Islet precursor cell (in vitro differentiated cells): ENCODE measurements at regions not wholly inside any gene's neighbourhood (a gene's known extent, or its start where the extent isn't known, plus 50 kb on each side); places are given as distances from the start of the nearest gene placed in this dataset.

Experiments used
- DNase-seq: peaks from one replicate; pipeline ENCODE4 v3.0.0-alpha.2; 2018

DNA sequence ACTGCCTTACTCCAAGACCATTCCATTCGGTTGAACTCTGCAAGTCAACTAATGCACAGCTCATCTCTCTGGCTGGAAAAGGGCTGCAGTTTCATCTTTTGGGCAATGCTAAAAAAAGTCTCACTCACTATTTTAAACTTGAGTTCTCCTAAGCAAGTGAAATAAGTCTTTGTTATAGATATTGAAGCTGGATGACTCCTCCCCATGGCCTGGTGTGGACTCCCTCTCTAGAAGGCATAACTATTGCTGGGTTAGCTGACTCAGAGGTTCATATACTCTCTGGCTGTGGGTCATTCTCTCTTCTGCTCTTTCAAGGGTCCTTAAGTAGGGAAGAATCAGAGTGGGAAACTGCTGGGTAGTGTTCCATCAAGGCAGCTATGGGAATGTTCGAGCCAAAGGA is 88.0 kb downstream of the XCL2 start:
- no peak for DNase-seq

DNA sequence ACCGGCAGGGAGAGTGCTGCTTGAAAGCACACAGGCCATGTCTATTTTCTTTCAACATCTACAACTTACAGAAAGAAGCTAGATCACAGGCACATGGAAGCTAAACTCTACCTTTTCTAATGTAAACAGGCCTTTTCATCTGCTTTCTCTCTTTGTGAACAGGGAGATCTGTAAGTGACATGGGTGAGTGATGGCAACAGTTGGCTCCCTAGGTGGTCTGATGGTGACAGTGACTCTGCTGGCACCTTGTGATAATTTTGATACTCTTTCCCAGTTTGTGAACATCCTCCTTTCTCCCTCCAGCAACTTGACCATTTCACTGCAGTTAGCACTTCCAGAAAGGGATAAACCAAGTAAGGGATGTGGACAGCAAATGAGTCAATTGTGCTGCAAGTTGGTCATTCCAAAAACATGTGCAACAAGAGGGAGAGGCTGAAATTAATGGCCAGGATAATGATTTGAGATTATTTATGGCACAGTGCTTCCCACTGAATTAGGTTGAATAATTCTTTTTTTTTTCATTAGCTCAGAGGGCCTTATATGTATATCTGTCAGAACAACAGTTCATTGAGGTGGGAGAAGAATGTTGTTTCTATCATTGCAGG is 89.5 kb downstream of the XCL2 start:
- DNase-seq, result no peak

DNA sequence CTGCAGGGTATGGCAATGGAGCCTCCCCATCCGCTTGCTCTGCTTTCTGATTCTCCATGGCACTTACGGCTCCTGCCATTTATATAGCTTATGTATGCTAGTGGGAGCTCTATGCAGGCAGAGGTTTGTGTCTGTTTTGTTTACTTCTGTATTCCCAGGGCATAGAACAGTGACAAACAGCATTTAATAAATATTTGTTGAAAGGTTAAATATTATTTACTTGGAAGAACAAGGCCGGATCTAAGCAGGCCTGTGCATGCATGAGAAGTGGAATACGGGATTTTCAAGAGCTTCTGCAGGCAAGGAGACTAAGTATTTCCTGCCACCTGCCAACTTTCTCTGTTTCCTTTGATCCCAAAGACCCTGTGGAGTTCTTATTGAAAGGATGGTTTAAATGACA is 90.7 kb downstream of the XCL2 start:
- DNase-seq, result no peak

DNA sequence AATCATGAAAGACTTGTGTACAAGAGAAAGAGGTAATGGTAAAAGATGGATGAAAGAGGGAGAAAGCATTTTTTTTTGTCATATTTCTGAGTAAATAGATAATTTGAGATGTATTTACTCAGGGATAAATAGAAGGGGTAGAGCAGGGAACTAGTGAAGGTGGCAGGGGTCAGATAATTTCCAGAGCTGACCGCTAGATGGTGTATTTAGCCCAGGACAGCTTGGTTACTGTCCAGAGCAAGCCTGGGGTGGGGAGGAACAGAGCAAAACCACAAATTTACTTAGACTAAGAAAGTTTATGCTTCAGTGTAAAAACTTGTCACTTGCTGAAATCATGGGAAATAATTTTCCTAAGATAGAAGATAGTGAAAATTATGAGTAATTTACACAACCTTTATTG is 91.5 kb downstream of the XCL2 start:
- no peak for DNase-seq

DNA sequence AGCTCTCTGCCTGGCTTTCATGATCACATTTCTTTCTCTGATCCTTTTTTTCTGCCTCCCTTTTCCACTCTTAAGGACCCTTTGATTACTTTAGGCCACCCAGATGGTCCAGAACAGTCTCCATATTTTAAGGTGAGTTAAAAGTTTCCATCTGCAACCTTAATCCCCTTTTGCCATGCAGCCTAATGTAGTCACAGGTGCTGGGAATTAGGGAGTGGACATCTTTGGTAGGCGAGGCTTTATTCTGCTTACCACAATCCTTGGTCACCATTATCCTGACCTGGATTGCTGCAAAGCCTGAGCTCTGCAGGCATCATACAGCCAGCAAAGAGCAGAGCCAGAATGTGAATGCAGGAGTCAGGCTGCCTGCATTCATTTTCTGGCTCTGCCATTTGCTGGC is 95.9 kb downstream of the XCL2 start:
- DNase-seq, result no peak

DNA sequence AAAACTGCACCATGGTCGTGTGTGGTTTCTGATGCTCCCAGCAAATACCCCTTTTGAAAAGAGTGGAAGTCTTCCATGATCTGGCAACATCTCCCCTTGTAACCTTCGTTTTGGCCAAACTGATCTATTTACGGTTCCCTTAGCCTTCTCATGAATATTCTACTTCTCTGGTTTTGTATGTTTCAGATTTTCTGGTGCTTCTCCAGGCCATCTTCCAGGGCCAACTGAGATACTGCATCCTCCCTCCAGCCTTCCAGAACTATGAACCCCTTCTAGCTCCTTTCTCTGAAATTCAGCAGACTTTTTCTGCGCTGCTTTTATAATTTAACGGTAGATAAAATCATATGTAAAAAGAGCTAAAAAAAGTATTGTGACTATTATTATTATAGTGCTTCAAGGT is 97.7 kb downstream of the XCL2 start:
- DNase-seq, result no peak

DNA sequence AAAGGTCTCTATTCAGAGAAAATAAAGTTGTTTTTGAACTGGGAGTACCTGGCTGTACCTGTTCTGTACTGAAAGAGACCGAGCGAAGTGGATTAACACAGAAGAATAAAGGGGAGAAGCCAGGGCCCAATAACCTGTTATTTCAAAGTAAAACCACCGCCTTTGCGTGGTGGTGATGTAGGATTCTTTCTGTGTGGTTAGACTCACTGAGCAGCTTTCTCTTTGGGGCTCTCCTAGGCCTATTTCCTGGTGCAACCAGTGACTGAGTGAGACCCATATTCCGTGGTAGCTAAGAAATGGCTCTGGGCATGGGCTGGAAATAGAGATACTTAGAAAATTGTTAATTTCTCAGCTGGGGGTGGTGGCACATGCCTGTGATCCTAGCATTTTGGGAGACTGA is 99.9 kb downstream of the XCL2 start:
- no peak for DNase-seq

DNA sequence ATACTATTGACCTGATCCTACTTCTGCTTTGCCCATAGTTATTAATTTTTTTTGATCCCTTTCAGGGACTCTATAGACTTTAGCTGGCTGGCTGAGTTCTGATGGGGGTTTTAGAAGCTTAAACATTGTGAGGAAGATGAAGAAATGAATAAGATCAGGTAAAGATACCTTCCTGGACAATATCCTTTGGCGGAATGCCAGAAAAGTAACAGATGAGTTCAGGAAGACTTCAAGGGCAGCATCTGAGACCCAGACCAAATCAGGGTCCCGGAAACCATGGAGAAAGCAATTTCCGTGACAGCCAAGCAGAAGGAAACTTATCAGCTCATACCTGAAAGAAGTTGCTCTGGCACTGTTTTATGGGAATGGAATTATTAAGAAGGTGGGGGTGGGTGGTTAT is 100.4 kb downstream of the XCL2 start:
- DNase-seq, result no peak

DNA sequence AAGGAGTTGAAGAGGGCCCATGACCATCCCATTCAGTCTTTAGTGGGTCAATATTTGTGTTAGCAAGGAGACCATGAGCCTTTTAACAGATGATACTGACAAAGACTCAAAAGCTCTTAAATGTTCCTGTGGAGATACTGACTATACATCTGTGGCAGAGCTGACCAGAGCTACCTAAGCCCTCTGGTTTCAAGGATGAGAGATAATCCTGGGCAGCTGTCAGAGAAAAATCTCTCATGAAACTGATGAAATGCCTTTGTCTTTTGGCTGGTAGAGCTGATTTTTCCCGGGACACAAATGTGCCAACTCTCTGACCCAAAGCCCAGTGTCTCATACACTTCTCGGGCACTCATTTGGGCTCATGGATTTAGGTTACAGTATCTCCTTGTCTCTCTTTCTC is 100.9 kb downstream of the XCL2 start:
- no peak for DNase-seq

DNA sequence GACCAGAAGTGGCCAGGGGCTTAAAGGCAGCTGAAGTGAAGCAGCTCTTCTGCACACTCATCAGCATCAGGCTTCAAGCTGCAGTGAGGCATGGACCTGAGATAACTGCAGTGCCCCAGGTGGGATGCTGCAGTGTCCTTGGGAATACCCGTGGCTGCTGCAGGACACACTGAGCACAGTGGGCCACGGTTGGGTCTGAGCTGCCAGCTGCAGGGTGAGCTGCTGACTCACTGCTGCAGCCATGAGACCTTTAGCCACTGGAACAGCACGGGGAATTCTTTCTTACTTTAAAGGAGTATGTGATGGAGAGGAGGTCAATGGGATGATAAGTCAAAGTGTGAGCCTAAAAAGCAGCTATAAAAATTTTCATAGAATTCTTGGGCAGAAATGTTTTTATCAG is 102.1 kb downstream of the XCL2 start:
- no peak for DNase-seq

DNA sequence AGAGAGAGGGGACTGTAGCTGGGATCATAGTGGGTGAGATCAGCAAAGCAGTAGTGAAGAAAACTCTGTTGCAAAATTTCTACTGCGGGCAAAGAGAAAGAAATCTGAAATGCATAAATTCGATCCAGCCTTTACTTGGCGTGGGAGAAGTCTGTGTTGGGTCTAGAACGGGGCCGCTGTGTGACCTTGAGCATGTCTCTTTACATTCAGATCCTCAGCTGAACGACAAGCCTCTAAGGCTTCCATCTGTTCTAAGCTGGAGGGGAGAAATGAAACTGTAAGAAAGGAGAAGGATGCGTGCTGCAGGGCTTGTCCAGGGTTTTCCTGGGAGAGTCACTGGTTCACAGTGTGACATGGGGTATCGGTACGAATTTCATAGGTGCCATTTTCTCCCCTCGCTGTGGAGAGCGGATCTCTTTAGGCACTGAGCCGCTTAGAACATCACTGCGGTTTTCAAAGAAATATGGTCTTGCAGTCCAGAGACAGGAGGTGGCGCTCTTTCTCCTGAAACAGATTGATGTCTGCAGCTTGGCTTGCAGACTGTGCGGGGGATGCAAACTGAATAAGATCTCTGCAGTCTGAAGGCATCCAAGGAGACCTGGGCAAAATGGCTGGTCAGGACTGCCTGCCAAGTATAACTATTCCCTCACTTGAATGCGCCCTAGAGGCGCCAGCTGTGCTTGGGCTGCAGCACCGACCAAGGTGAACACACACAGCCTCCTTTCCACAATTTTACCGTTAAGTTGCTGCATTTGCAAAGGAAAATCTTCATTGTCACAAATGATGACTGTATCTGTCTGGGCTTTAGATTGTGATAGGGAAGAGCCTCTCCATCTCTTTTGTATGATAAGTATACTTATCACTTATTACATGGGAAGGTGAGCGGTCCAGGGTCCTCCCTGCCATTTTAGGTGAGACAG is 104.1 kb downstream of the XCL2 start:
- DNase-seq, result peak; percentile 93

DNA sequence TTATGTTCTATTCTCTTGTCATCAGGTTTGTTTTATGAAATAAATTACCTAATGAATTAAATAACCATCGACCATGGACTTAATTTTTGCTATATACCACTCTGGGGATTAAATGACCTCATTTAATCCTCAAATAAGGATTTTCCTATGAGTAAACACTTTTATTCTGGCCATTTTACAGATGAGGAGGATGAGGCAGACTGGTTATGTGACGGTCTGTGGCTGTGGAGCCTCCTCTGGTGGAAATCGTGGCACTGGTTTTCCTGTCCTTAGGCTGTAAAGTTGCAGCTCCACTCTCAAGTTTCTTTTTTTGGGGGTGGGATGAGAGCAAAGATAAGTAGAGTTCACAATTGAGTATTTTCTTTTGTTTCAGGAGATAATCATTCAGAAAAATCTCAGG is 105.2 kb downstream of the XCL2 start:
- DNase-seq, result no peak

DNA sequence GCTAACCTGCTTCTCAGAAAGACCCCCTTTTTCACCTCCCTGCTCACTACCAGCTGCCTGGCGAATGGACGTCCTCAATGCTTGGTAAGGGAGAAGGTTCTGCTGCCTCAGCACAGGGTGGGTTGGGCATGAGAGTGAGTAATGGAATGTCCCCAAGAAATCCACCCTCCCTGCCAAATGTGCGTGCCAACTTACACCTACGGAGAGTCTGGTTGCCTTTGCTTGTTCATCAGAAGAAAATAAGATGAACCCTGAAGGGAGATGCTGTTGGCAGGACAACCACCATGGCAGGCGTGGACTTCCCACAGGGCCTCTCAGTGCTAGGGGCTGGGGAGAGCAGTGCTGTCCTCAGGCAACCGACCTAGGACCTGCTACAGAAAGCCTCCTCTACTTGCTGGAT is 106.0 kb downstream of the XCL2 start:
- peak; percentile 41 for DNase-seq

DNA sequence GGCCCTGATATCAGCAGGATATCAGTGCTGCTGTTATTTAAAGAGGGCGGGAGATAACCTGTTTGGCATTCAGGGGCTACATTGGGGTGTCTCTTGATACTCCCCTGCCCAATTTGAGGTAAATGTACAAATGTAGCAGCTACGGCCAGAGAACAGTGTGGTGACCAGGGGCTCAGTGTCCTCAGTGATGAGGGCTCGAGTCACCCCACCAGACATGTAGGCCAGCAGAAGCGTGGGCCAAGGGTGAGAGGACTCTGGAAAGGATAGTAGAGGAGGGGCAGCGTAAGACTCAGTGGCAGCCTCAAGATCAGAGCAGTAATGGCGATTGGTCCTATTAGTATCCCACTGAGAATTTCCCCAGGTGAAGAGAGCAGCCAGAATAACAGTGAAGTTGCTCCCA is 108.4 kb downstream of the XCL2 start:
- peak; percentile 22 for DNase-seq

DNA sequence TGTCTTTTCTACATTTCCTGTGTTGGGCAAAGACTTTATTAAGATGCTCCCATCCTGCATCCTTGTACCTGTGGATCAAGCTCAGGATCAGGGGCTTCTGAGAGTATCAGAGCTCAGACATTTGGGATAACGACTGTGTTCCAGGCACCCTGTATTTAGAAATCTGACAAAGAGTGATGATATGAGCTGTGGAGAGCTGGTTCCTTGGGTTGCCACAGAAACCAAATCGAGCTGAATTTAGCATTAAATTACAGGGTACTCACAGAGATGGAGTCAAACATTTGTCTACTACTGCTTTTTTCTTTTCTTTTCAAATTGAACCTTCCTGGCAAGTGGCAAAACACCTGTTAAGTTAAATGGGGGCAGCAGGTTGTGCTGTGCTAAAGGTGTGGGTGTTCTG is 110.6 kb downstream of the XCL2 start:
- DNase-seq, result no peak

DNA sequence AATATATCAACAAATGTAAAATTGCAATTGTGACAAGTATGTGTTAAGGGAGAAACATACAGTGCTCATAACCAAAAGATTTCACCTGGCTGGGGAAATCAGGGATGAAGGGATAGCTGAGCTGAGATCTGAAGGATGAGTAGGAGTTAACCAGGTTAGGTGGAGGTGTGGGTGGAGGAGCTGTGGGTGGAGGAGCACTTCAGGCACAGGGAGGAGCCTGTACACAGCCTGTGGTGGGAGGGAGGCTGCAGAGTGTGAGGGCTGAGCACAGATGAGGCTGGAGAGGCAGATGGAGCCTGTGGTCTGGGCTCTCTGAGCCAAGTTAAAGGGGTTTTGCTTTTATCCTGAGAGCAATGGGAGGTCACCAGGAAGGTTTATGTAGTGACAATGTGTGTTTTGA is 111.9 kb downstream of the XCL2 start:
- DNase-seq, result peak; percentile 41

DNA sequence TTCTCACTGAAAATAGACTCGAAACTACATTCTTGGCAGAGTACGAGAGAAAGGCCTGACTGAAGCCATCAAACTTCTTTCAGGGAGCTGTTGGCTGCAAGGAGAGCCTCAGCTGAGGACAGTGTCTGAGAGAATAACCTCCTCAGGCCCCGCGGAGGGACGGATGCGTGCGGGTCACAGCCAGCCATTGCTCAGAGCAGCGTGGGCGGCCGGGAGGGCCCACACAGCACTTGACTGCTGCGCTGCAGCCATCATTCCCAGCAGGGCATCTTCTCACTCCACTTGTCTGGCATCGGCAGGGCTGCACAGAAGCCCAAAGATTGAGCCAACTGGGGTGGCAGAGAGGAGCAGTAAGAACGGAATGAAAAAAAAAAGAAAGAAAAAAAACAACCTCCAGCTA is 113.5 kb downstream of the XCL2 start:
- DNase-seq, result peak; percentile 29

DNA sequence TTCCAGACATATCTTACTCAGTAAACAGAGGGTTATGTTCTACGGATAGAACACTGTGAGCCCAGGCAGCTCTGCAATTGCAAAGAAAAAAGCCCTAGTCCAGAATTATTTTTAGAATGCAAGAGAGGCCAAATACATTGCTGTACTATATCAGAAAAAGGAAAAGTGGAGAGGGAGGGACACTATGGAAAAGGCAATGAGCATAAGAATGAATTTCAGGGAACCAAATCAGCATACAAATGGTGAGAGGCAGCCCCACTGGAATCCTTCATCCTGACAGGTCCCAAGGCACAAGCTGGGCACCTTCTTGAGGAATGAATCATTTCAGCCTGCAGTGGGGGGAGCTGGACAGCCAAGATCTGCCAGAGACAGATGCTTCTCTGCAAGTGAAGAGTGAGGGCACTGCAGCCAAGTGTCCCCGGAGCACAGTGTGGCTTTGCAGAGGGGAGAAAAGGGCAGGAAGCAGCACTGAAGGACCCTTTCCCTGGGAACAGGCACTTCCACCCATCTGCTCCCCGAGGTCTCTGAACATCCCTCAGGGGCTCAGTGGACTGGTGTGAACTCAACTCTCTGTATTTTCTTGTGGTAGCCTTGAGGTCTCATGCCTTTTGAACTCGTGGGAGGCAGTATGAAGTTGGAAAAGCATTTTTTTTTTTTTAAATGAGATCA is 115.6 kb downstream of the XCL2 start:
- peak; percentile 91 for DNase-seq

DNA sequence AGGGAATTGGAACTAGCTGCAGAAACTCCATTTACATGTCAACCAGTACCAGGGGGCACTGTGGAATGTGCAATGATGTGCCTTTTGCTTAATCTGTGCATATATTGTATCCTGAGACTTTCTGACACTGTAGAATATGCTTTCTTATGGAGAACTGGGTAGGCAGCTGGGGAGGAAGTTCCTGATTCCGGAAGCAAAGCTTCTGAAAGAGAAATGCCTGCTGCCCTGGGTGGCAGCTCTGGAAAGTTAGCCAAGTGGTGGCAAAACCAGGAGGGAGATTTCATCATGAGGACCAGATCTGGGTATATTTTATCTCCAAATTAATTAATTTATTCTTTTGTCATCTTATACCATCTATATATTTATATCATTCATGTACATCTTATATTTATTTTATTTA is 116.7 kb downstream of the XCL2 start:
- no peak for DNase-seq

DNA sequence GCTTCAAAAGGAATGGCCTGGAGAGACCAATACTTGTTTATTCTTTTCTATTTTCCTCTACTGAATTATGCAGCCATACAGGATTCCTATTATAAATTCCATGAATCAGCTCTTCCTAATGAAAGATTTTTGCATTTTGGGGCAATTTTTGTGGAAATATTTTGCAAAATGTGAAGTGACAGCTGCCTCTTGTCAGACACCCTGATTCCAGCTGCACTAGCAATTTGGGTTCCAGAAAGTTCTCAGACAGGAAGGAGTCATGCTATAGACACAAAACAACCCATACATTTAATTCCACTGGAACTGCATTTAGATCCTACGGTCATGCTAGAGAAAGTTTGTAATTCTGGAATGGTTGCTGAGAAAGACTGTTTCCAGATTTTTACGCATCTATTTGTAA is 119.5 kb downstream of the XCL2 start:
- no peak for DNase-seq

DNA sequence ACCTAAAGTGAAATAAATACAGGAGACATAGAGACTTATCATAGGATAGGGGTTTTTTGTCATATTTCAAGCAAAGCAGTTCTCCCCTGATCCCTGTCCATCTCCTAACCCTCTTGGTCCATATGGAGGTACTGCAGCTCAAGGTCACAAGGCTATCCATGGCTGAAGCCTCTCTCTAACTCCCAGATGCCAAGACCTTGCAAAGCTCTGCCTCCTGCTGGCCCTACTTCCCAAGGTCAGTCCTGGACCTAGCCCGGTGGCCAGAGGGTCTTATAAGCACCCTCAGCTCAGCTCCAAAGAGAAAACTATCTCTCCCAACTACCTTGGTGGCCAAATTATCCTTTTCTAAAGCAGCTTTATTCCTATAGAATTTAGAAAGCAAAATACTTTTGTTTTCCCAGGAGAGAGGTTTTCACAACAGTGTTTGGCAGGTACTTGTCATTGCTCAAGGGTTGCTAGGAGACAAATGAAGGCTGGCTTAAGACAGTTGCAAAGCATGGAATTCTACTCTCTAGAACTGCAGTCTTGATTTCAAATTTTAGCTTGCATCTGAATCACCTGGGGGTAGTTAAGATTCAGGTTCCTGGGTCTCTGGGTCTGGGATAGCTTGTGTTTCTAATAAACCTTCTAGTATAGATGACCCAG is 121.5 kb downstream of the XCL2 start:
- no peak for DNase-seq

DNA sequence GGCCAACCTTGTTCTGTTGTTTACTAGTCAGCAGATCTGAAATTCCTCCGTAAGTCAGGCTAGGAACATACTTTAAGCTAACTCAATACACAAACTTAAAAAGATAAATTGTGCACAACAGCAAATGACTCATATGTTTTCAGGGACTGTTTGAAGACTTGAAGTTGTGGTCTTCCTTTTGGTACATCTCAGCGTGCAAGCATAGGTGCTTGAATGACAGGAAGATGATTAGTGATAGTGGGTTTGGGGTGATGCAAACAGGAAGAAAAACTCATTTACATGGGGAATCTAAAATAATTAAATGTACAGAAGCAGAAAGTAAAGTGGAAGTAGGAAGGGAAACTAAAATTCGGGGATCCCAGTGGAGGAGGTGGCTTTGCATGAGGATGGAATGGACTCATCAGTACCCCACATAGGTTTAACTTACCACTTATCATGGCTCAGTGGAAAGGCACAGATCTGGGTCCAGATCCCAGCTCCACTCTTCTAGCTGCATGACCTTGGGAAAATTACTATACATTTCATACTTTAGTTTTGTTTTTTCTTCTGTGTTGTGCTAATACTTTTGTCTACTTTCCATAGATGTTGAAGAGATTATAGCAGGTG is 122.3 kb downstream of the XCL2 start:
- DNase-seq, result no peak

DNA sequence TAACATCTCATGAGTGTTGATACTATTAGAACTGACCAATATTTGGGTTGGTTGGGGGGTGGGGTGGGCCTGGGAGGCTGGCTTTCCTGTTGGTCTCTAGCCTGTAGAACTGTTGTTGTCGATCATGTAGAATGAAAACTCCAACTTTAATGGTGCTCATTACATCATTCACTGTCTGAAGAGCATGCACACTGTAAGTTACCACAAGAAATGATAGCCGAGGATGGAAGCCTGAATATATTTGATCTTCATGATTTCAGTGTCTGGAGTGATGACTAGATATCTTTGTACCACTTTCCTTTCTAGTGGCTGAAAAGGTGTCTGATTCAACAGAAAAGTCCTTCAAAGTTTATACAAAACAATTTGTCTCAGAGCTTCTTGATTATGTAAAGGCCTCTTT is 123.6 kb downstream of the XCL2 start:
- DNase-seq, result peak; percentile 41
